HL-60 (cell line): ENCODE measurements at regions not wholly inside any gene's neighbourhood (a gene's known extent, or its start where the extent isn't known, plus 50 kb on each side); places are given as distances from the start of the nearest gene placed in this dataset.

Source experiments
- DNase-seq, 2 experiments: peaks; one replicate each; pipeline ENCODE4 v3.0.0-alpha.2; 2010 to 2020; ENCODE audit warnings: low read depth in 1 of 2, low spot score in 1 of 2
- H3K27ac ChIP-seq: fragments of 250-450 bp; sonication (Bioruptor Pico); replicated peaks from 2 replicates; pipeline ENCODE4 v1.5.1; 2020; ENCODE audit warnings: mild to moderate bottlenecking, moderate library complexity
- H3K27me3 ChIP-seq: fragments of 250-450 bp; sonication (Bioruptor Pico); 2 replicates; pipeline ENCODE4 v1.5.1; 2021; ENCODE audit warnings: mild to moderate bottlenecking, moderate library complexity; ENCODE audit not compliant: insufficient read depth, poor library complexity, severe bottlenecking
- H3K4me3 ChIP-seq: replicated peaks from 2 replicates; pipeline ENCODE4 v1.5.1; 2011; ENCODE audit warnings: mild to moderate bottlenecking, control low read depth, low read length; ENCODE audit not compliant: insufficient read depth
- CTCF ChIP-seq: IDR thresholded peaks from one replicate; pipeline ENCODE4 v1.5.1; 2011; ENCODE audit warnings: low read length, control low read depth, inconsistent platforms; ENCODE audit not compliant: insufficient read depth
- GABPA ChIP-seq: IDR thresholded peaks from 2 replicates; pipeline ENCODE4 v1.6.1; 2012; ENCODE audit warnings: low read depth
- POLR2AphosphoS5 ChIP-seq: IDR thresholded peaks from 2 replicates; pipeline ENCODE4 v1.6.1; 2012; ENCODE audit warnings: low read depth
- REST ChIP-seq: IDR thresholded peaks from 2 replicates; pipeline ENCODE4 v1.6.1; 2012; ENCODE audit warnings: low read depth; ENCODE audit not compliant: insufficient replicate concordance
- SPI1 ChIP-seq: IDR thresholded peaks from 2 replicates; pipeline ENCODE4 v1.6.1; 2012; ENCODE audit warnings: low read depth, mild to moderate bottlenecking, borderline replicate concordance

DNA sequence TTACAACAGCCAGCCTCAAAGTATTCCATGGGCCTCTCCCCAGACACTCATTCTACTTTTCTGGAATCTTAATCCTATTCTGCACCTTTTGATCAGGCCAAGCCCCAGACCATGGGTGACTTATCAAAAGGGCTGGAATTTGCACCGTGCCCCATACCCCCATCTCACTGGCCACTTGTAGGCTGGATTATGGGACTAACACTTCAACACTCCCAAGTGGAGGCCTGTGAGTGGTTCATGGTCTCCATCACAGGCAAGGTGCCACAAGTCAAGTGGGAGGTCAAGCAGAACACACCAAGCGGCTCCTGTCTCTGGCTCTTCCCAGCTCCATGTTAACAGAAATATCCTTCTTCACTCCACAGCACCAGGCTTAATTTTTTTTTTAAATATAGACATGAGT lies 212.3 kb upstream of the HEY2 start:
- Histone ChIP-seq H3K27me3 (peaks cover 10% of the 10 kb centered on the region), H3K4me3 (no peak overlapping the region), H3K27ac (no peak overlapping the region)
- no peak for DNase-seq
- no peak for TF ChIP-seq SPI1
- TF ChIP-seq CTCF: no peak
- no peak for TF ChIP-seq GABPA
- no peak for TF ChIP-seq POLR2AphosphoS5
- no peak for TF ChIP-seq REST

DNA sequence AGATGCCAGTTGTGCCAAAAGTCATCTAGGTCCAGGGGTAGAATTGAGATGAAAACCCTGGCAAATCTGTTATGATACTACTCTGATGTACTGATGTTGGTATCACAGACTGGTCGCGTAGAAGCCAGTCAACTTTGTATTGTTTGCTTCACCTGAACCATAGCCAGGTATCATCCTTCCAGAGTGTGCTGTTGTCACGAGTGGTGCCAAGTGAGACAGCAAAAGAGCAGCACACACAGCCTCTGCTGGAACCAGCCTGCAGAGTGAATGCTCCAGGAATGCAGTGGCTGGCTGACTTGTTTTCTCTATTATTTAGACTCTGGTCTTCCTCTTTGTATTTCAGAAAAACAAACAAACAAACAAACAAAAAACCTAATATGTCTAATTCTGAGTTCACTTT lies 209.5 kb upstream of the HEY2 start:
- no peak overlapping the region for H3K27ac ChIP-seq
- TF ChIP-seq POLR2AphosphoS5: no peak
- no peak for TF ChIP-seq REST
- no peak for TF ChIP-seq SPI1
- no peak for TF ChIP-seq CTCF
- no peak for TF ChIP-seq GABPA
- no peak overlapping the region for H3K4me3 ChIP-seq
- peaks cover 4% of the 10 kb centered on the region for H3K27me3 ChIP-seq
- no peak for DNase-seq

DNA sequence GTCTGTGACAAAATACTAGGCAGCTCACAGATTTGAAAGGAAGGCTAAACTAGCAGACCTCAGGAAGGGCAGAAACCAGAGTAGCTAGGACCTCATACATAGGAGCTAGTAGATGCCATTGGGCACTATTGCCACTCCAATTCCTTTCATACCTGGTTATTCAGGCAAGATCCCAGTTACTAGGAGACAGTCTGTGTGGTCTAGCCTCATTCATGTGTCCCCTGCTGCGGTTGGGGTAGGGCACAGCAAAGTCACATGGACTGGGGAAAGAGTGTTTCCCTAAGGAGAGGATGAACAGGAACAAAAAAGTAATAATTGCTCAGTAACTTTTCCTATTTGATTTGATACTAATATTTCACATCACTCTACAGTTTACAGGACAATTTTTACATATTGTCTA lies 204.6 kb upstream of the HEY2 start:
- Histone ChIP-seq H3K4me3 (no peak overlapping the region), H3K27me3 (peaks cover 2% of the 10 kb centered on the region), H3K27ac (no peak overlapping the region)
- DNase-seq: no peak
- TF ChIP-seq CTCF (no peak), SPI1 (no peak), REST (no peak), POLR2AphosphoS5 (no peak), GABPA (no peak)
